NCI-H2196 (cell line): ENCODE measurements at regions not wholly inside any gene's neighbourhood (a gene's known extent, or its start where the extent isn't known, plus 50 kb on each side); places are given as distances from the start of the nearest gene placed in this dataset.
"Not testable (repeated sequence)": the region's sequence is repeated elsewhere in the genome, so short reads cannot be mapped to it uniquely, and the experiment has no call there.

Experiments
- DNase-seq: peaks from one replicate; lab custom pipeline; 2025; ENCODE audit not compliant: unreplicated experiment; lab: John Stamatoyannopoulos, UW

GRCh38 chr1:232422098-232422497 lies 207.8 kb downstream of the SIPA1L2 start:
- no peak for DNase-seq

GRCh38 chr1:232421143-232421796 lies 208.7 kb downstream of the SIPA1L2 start:
- peak; percentile 57 for DNase-seq

DNA sequence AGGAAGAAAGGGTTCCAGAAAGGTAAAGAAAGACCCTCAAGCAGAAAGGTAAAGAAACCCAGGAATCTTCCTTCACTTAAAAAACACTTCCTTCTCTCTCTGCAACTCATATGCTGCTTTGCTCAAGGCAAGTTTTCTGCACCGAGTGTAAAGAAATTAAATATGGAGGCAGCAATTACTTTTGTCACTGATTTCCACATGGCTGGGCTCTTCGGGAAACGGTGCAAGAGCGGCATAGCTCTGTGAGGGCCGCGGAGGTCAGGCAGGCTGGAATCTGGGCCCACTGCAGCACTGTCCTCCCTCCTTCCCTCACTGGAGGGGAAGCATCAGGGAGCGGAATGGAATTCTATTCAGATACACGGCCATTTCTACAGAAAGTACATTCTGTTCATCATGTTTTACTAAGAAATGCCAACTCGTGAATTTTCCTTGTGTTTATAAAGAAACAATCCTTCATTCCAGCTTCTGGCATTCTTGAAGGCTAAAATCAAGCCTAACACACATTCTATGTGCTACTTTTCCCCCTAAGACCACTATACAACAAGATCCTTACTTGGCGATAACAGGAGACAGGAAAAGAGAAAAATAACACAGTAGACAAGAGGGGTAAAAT lies 212.2 kb downstream of the SIPA1L2 start:
- no peak for DNase-seq

DNA sequence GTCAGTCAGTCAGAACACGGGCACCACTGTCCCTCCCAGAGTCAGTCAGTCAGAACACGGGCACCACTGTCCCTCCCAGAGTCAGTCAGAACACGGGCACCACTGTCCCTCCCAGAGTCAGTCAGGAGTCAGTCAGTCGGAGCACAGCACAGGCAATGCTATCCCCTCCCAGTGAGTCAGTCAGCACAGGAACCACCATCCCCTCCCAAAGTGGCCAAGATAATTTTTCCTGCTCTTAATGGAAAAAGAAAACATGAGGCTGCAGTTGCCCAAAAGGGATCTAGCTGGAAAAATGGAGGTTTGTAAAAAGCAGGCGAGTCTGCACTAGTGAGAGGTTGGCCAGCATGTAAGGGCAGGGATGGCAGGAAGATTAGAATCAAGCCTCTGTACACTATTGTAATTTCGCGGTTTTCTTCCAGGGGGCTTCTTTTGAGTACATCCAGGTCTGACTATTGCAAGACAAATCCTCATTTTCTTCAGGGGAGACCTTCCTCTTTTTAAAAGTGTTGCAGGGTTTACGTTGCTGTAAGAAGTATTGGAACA lies 213.8 kb downstream of the SIPA1L2 start:
- no peak for DNase-seq

DNA sequence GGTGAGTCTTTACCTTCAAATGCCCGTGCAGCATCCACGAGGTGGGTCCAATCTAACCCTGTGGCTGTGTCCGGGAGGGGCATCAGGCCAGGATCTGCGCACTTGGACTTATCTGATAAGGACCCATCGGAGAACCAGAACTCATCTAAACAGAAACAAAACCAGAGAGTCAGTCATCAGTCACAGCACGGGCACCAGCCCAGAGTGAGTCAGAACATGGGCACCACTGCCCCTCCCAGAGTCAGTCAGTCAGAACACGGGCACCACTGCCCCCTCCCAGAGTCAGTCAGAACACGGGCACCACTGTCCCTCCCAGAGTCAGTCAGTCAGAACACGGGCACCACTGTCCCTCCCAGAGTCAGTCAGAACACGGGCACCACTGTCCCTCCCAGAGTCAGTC lies 214.5 kb downstream of the SIPA1L2 start:
- DNase-seq = not testable (repeated sequence)

- DNase-seq = no peak
These were observed 215.8 kb downstream of the SIPA1L2 start for GRCh38 chr1:232414100-232414499.

DNA sequence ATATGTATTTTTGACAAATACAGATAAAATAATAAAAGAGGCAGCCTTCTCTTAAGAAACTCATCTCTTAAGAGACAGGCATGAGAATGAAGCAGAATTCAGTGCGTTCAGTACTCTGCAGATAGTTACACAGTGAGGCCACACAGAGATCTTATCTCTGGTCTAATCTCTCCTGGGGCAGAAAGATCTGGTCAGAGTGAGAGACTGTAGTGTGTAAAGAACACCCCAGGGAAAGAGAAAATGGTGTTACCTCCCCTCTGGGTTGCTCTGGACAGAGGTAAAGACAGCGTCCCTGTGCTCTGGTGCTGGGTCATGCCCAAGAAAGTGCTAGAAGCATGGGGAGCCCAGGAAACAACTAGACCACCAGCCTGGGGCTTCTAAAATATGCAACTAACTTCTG lies 216.3 kb downstream of the SIPA1L2 start:
- no peak for DNase-seq

DNA sequence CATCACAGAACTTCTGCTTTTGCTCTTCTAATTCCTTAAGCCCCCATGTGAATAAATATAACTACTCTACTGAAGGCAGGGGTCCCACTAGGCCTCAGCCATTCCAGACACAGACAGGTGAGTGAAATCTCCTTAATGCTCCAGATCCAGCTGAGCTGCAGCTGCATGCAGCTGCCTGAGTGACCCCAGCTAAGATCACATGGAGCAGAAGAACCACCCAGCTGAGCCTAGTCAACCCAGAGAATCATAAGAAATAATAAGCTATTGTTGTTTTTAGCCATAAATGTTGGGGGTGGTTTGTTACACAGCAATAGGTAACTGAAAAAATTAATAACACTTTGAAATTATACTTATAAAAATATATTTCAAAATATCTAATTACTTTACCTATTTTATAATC lies 220.3 kb downstream of the SIPA1L2 start:
- no peak for DNase-seq

GRCh38 chr1:232407120-232407519 lies 222.8 kb downstream of the SIPA1L2 start:
- no peak for DNase-seq

DNA sequence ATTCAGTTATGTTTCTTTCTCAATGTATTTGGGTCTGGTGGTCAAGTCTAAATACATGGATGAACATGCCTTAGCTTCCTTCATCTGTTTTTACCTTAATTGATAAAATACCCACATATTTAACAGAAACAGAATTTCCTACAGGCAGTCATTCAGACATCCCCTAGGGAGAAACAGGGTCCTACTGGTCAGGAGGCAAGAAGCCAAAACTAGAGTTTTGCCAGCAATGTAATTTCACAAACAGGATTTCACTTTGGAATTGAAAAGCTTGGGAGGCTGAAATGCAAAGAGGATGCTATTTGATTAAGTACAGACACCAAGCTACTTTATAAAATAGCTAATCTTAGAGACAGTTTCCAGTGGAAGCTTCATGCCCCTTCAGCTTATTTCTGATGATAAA lies 224.2 kb downstream of the SIPA1L2 start:
- no peak for DNase-seq

- DNase-seq = no peak
These were observed 224.8 kb downstream of the SIPA1L2 start for GRCh38 chr1:232404981-232405731.

GRCh38 chr1:232404227-232404626 lies 225.7 kb downstream of the SIPA1L2 start:
- DNase-seq = no peak

GRCh38 chr1:232403017-232403714 lies 226.8 kb downstream of the SIPA1L2 start:
- no peak for DNase-seq

DNA sequence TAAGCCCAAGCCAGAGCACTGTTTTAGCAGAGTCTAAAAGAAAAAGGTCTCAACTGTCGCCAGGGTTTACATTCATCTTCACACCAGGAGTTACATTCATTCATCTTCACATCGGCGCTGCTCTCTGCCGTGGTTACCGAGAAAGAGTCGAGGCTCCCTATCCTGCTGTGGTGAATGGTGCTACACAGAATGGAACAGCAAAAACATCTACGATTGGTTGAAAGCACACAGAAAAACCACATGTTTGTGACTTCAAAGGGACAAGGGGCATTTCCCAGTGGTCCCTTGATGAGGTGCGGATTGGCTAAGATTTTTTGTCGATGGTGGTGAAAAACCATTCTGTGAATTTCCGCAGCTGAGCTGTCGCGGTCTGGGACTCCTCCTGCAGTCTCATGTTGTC lies 231.1 kb downstream of the SIPA1L2 start:
- no peak for DNase-seq

GRCh38 chr1:232393444-232394146 lies 236.3 kb downstream of the SIPA1L2 start:
- no peak for DNase-seq

DNA sequence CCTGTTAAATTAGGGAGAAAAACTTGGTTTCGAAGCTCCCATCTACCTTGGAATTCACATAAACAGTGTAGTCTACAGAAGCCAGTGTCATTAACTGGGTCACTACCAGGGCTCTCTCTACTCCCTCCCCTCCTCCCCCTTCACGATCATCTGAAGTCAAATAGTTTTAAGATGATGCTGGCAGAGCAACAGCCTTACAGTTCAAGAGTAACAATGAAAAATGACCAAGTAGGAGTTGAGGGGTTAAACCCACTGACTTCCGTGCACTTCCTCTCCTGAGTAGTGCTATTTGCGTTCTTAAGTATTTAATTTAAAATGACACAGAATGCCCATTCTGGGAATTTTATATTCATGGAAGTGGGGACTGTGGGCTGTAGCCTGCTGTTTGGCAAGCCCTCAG lies 236.9 kb downstream of the SIPA1L2 start:
- DNase-seq = no peak

- no peak for DNase-seq
These were observed 239.3 kb downstream of the SIPA1L2 start for GRCh38 chr1:232390590-232390989.

DNA sequence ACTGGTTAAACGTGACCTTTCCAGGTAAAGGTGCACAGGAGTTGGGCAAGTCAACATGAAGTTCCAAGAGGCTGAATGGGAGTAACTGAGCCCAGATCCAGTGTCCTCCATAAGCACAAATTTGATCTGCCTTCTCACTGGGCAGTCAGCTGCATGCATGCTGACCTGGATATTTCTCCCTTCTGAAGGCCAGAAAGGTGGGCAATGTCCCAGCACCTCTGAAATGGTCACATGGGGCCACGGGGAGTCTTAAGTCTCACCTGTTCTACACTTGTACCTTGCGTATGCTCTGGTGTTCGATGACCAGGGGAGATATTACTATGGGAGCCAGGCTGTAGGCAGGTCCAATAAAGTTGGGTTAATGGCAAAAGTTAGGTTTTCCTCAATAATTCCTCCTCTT lies 240.2 kb downstream of the SIPA1L2 start:
- no peak for DNase-seq

DNA sequence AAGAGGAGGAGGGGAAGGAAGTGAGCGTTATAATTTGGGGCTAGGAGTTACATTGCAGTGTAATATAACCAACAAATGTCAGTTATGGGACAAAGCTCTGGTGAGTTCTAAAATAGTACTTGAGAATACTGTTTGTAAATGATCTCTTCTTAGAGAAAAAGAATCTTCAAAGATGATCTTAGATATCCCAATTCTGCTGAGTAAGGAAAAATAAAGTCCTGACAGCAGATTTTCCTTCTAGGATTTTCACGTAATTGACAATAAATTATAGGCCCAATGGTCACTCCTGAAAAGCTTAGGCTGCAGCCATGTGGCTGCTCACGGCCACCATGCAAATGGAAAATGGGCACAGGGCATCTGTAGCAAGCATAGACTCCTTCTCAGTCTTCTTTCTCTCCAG lies 241.6 kb downstream of the SIPA1L2 start:
- no peak for DNase-seq

DNA sequence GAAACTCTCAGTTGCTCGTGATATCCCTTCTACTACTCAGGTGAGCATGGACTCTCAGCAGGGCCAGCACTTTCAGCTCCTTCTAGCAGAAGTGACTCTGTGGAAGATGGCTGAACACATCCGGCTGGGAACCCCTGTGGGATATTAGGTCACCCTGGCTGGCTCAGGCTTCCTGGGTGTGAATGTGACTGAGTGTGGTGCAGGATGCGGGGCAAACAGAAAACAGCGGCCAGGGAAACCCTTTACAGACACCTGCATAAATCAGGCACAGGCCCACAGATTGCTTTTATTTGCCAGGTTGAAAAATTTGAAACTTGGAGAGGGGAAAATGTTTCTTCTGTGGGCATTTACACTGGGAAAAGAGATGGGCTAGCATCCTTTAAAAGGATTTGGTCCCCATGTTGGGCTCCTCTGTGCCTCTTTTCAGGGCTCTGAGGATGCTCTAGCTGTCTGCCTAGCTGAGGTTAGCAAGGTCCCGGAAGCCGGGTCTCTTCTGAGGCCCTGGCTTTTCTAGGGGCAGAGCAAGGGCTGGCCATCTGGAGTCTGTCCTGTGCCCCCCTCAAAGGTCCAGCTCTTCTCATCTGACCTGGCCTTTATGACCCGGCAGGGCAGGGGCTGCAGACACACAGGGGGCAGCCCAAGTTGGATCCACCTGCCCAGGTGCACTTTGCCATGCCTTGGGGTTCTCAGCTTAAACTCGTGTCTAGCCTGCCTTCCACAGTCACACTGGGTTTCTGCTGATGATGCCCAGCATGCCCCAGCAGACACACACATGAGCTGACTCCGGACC lies 243.0 kb downstream of the SIPA1L2 start:
- no peak for DNase-seq
